Activated T-helper 1 cell treated with anti-CD3 and anti-CD28 coated beads, Interleukin-12 subunit alpha, Interleukin-12 subunit beta, Interleukin-2, Interleukin-4 antibody, amounts not matched to agents 30 ng/mL and 10 ng/mL and 1 ng/mL, durations not matched to agents 14 hours and 24 hours and 36 hours (primary cell): ENCODE measurements at regions not wholly inside any gene's neighbourhood (a gene's known extent, or its start where the extent isn't known, plus 50 kb on each side); places are given as distances from the start of the nearest gene placed in this dataset.

ENCODE experiments used
- DNase-seq: peaks from one replicate; pipeline ENCODE4 v3.0.0; 2021; ENCODE audit warnings: low spot score
- H3K27ac Mint-ChIP-seq: one replicate; pipeline ENCODE4 v1.8.0; 2021; ENCODE audit warnings: mild to moderate bottlenecking, mixed read lengths
- H3K27me3 Mint-ChIP-seq: one replicate; pipeline ENCODE4 v1.8.0; 2022; ENCODE audit warnings: mild to moderate bottlenecking, moderate library complexity, mixed read lengths; ENCODE audit not compliant: insufficient read depth
- H3K36me3 Mint-ChIP-seq: one replicate; pipeline ENCODE4 v1.8.0; 2021; ENCODE audit warnings: low read depth, mixed read lengths
- H3K4me1 Mint-ChIP-seq: one replicate; pipeline ENCODE4 v1.8.0; 2021; ENCODE audit warnings: low read depth, mixed read lengths
- H3K4me3 Mint-ChIP-seq: one replicate; pipeline ENCODE4 v1.8.0; 2021; ENCODE audit warnings: mild to moderate bottlenecking, moderate library complexity, mixed read lengths
- H3K9me3 Mint-ChIP-seq: one replicate; pipeline ENCODE4 v1.8.0; 2021; ENCODE audit warnings: mixed read lengths
- intact Hi-C: fragments of 100-400 bp; cut with micrococcal nuclease; formaldehyde crosslinking; loops from one replicate; pipeline ENCODE4 v1.15.1; 2024

GRCh38 chr12:116404913-116405611 lies 127.6 kb upstream of the MED13L start:
- no peaks in the 10 kb centered on the region for H3K4me1 Mint-ChIP-seq
- no peak for DNase-seq
- intact Hi-C loops, result no loop called here
- no peaks in the 10 kb centered on the region for H3K36me3 Mint-ChIP-seq
- H3K27me3 Mint-ChIP-seq, result peaks cover 7% of the 10 kb centered on the region
- no peak overlapping the region for H3K27ac Mint-ChIP-seq
- peaks cover 10% of the 10 kb centered on the region for H3K9me3 Mint-ChIP-seq
- no peak overlapping the region for H3K4me3 Mint-ChIP-seq

- Mint-ChIP-seq H3K9me3 (no peaks in the 10 kb centered on the region), H3K27me3 (no peaks in the 10 kb centered on the region), H3K27ac (no peak overlapping the region), H3K4me1 (no peaks in the 10 kb centered on the region), H3K36me3 (no peaks in the 10 kb centered on the region), H3K4me3 (no peak overlapping the region)
- no peak for DNase-seq
- intact Hi-C loops, result no loop called here
These were observed 129.0 kb upstream of the MED13L start for GRCh38 chr12:116406529-116406928.

GRCh38 chr12:116408489-116409250 lies 131.2 kb upstream of the MED13L start:
- intact Hi-C loops, result no loop called here
- Mint-ChIP-seq H3K4me3 (no peak overlapping the region), H3K27ac (no peak overlapping the region)

GRCh38 chr12:116411977-116412376 lies 134.5 kb upstream of the MED13L start:
- DNase-seq, result no peak
- intact Hi-C loops, result no loop called here
- Mint-ChIP-seq H3K27me3 (no peaks in the 10 kb centered on the region), H3K4me3 (no peak overlapping the region), H3K36me3 (no peaks in the 10 kb centered on the region), H3K27ac (no peak overlapping the region), H3K9me3 (no peaks in the 10 kb centered on the region), H3K4me1 (no peaks in the 10 kb centered on the region)

More at GRCh38 chr12:116408489-116409250, 131.2 kb upstream of the MED13L start:
- Mint-ChIP-seq H3K27me3 (no peaks in the 10 kb centered on the region), H3K36me3 (no peaks in the 10 kb centered on the region), H3K4me1 (no peaks in the 10 kb centered on the region), H3K9me3 (no peaks in the 10 kb centered on the region)
- no peak for DNase-seq

GRCh38 chr12:116414891-116415290 lies 137.4 kb upstream of the MED13L start:
- Mint-ChIP-seq H3K4me1 (no peaks in the 10 kb centered on the region), H3K4me3 (no peak overlapping the region), H3K9me3 (no peaks in the 10 kb centered on the region), H3K27ac (no peak overlapping the region), H3K27me3 (no peaks in the 10 kb centered on the region), H3K36me3 (no peaks in the 10 kb centered on the region)
- intact Hi-C loops, result no loop called here
- DNase-seq, result no peak

GRCh38 chr12:116415408-116416108 lies 138.1 kb upstream of the MED13L start:
- Mint-ChIP-seq H3K27me3 (no peaks in the 10 kb centered on the region), H3K36me3 (no peaks in the 10 kb centered on the region), H3K4me1 (no peaks in the 10 kb centered on the region), H3K27ac (no peak overlapping the region), H3K9me3 (no peaks in the 10 kb centered on the region), H3K4me3 (no peak overlapping the region)
- intact Hi-C loops, result no loop called here
- no peak for DNase-seq

GRCh38 chr12:116416166-116416565 lies 138.7 kb upstream of the MED13L start:
- H3K4me3 Mint-ChIP-seq, result no peak overlapping the region
- no peak for DNase-seq
- no peaks in the 10 kb centered on the region for H3K9me3 Mint-ChIP-seq

GRCh38 chr12:116418551-116418950 lies 140.6 kb upstream of the MAP1LC3B2 start:
- no peaks in the 10 kb centered on the region for H3K36me3 Mint-ChIP-seq
- no peak for DNase-seq
- H3K4me3 Mint-ChIP-seq, result no peak overlapping the region
- intact Hi-C loops, result no loop called here
- H3K4me1 Mint-ChIP-seq, result no peaks in the 10 kb centered on the region
- H3K27ac Mint-ChIP-seq, result no peak overlapping the region
- peaks cover 1% of the 10 kb centered on the region for H3K27me3 Mint-ChIP-seq
- H3K9me3 Mint-ChIP-seq, result no peaks in the 10 kb centered on the region

More at GRCh38 chr12:116416166-116416565, 138.7 kb upstream of the MED13L start:
- no peaks in the 10 kb centered on the region for H3K27me3 Mint-ChIP-seq
- H3K36me3 Mint-ChIP-seq, result no peaks in the 10 kb centered on the region
- intact Hi-C loops, result no loop called here
- H3K27ac Mint-ChIP-seq, result no peak overlapping the region
- no peaks in the 10 kb centered on the region for H3K4me1 Mint-ChIP-seq

- DNase-seq, result no peak
- H3K4me1 Mint-ChIP-seq, result no peaks in the 10 kb centered on the region
- H3K9me3 Mint-ChIP-seq, result no peaks in the 10 kb centered on the region
- no peaks in the 10 kb centered on the region for H3K36me3 Mint-ChIP-seq
- no peak overlapping the region for H3K27ac Mint-ChIP-seq
- intact Hi-C loops, result no loop called here
- H3K27me3 Mint-ChIP-seq, result peaks cover 1% of the 10 kb centered on the region
- no peak overlapping the region for H3K4me3 Mint-ChIP-seq
These were observed 138.8 kb upstream of the MAP1LC3B2 start for GRCh38 chr12:116420227-116420880.

- peaks cover 3% of the 10 kb centered on the region for H3K27me3 Mint-ChIP-seq
- H3K9me3 Mint-ChIP-seq, result no peaks in the 10 kb centered on the region
- H3K4me3 Mint-ChIP-seq, result no peak overlapping the region
- H3K36me3 Mint-ChIP-seq, result no peaks in the 10 kb centered on the region
- intact Hi-C loops, result no loop called here
- H3K27ac Mint-ChIP-seq, result no peak overlapping the region
- DNase-seq, result no peak
- no peaks in the 10 kb centered on the region for H3K4me1 Mint-ChIP-seq
These were observed 137.2 kb upstream of the MAP1LC3B2 start for GRCh38 chr12:116421785-116422538.

- peaks cover 9% of the 10 kb centered on the region for H3K27me3 Mint-ChIP-seq
- no peaks in the 10 kb centered on the region for H3K36me3 Mint-ChIP-seq
- H3K27ac Mint-ChIP-seq, result no peak overlapping the region
- no peaks in the 10 kb centered on the region for H3K9me3 Mint-ChIP-seq
- H3K4me3 Mint-ChIP-seq, result no peak overlapping the region
- no peak for DNase-seq
- intact Hi-C loops, result no loop called here
- H3K4me1 Mint-ChIP-seq, result no peaks in the 10 kb centered on the region
These were observed 136.1 kb upstream of the MAP1LC3B2 start for GRCh38 chr12:116423094-116423493.
